ENCODE measurements at regions not wholly inside any gene's neighbourhood (a gene's known extent, or its start where the extent isn't known, plus 50 kb on each side); places are given as distances from the start of the nearest gene placed in this dataset.

DNA sequence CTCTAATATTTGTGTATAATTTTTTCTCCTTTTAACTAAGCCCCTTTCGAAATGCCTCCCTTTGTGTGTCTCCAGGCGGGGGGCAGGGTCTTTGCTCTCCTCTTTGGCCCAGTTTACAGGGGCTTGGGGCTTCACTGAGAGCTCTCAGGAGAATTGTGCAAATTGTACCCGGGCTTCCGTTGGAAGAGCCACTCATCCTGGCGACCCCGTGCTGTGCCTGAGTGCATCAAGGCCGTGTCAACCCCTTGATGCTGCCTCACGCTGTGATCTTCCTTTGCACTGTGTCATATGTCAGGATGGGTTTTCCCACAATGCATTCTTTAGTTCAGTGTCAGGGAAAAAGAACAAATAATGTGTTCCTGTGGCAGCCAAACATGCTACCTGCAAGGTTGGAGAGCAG is 118.0 kb upstream of the POU3F2 start:
- DNase-seq (ENCODE audit: extremely low read depth, low read depth): no peak
- TF ChIP-seq, protein P1, sequence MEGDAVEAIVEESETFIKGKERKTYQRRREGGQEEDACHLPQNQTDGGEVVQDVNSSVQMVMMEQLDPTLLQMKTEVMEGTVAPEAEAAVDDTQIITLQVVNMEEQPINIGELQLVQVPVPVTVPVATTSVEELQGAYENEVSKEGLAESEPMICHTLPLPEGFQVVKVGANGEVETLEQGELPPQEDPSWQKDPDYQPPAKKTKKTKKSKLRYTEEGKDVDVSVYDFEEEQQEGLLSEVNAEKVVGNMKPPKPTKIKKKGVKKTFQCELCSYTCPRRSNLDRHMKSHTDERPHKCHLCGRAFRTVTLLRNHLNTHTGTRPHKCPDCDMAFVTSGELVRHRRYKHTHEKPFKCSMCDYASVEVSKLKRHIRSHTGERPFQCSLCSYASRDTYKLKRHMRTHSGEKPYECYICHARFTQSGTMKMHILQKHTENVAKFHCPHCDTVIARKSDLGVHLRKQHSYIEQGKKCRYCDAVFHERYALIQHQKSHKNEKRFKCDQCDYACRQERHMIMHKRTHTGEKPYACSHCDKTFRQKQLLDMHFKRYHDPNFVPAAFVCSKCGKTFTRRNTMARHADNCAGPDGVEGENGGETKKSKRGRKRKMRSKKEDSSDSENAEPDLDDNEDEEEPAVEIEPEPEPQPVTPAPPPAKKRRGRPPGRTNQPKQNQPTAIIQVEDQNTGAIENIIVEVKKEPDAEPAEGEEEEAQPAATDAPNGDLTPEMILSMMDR (IDR thresholded peaks at IDR 0.05; ENCODE audit: low read depth, low read length, missing control alignments): no peak
- no peak overlapping the region for H3K4me3 ChIP-seq (replicated peaks; ENCODE audit: low read depth, low read length)

DNA sequence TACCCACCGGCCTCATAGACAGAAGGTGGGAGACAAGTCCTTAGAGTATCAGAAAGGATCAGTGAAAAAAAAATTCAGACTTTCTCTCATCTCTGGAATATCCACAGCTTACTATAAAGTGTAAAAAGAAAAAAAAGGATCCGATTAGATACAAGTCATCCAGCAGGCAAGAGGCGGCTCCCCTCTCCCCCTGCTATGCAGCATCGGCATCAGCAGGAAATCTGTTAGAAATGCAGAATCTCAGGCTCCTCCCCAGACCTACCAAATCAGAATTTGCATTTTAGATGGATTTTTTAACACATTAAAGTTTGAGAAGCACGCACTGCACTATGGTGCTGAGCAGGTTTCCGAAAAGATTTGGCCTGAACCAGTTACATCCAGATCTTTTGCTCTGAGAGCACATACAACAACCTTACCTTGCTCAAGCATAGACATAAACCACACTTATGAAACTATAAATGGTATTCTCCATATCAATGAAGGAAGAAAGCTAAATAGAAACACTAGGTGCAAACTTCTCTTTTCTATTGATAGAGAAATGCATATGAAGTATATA is 117.0 kb upstream of the POU3F2 start:
- H3K4me3 ChIP-seq (replicated peaks; ENCODE audit: low read depth, low read length): no peak overlapping the region
- no peak for DNase-seq (ENCODE audit: extremely low read depth, low read depth)
- TF ChIP-seq, protein P1 (IDR thresholded peaks at IDR 0.05; ENCODE audit: low read depth, low read length, missing control alignments): no peak

DNA sequence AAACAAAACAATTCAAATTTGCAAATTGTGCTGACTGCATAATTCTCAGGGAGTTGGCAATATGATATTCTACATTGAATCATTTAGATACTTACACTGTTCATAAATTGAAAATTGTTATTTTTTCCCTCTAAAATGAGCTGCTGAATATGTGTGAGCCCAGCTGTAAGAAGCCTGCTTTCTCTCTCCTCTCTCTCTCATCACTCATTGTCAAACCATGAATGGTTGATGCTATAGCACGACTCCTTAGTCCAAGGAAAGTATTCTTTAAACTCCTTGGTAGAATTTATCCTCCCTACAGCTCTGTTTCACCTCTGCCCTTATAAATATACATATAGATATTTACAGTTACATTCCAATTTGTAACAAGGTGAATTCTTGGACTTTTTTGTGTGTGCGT is 116.4 kb upstream of the POU3F2 start:
- H3K4me3 ChIP-seq (replicated peaks; ENCODE audit: low read depth, low read length): no peak overlapping the region
- TF ChIP-seq, protein P1 (IDR thresholded peaks at IDR 0.05; ENCODE audit: low read depth, low read length, missing control alignments): no peak

DNA sequence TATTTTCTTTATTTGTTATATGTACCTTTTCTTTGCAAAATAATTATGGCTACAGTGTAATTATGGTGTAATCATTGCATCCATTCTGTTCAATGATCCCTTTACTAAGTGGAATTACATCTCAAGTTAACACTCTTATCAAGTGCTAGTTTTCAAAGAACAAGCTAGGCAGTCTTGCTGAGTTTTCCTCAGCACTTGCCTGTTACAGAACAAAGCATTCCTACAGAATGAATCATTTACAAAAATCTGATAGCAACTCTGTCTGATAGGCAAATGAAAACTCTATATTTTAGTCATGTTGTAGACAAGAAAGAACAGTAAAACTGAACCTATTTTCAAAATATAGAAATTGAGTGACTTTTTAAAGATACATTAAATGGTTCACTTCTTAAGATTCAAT is 109.8 kb upstream of the POU3F2 start:
- no peak for DNase-seq (ENCODE audit: extremely low read depth, low read depth)
- TF ChIP-seq, protein P1 (IDR thresholded peaks at IDR 0.05; ENCODE audit: low read depth, low read length, missing control alignments): no peak
- H3K4me3 ChIP-seq (replicated peaks; ENCODE audit: low read depth, low read length): no peak overlapping the region

More for the DNA sequence above, 116.4 kb upstream of the POU3F2 start:
- DNase-seq (ENCODE audit: extremely low read depth, low read depth): no peak

DNA sequence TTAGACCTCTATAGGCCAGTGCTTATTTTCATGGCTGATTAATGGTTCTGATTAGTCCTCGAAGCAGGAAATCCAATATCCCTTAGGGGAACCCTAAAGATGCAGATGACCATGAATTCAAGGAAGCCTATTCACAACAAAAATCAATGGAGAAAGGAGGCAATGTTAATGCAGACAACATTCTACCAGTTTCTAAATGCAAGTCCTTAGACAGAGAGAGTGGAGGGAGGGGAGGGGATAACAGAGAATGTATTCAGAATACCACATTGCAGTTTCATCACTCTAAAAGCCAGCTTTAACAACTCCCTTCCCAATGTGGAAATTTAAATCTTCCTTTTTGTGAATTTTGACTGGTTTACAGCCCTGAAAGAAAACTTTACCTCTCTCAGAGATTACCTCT is 87.1 kb upstream of the POU3F2 start:
- no peak for DNase-seq (ENCODE audit: extremely low read depth, low read depth)
- TF ChIP-seq, protein P1 (IDR thresholded peaks at IDR 0.05; ENCODE audit: low read depth, low read length, missing control alignments): no peak
- no peak overlapping the region for H3K4me3 ChIP-seq (replicated peaks; ENCODE audit: low read depth, low read length)

DNA sequence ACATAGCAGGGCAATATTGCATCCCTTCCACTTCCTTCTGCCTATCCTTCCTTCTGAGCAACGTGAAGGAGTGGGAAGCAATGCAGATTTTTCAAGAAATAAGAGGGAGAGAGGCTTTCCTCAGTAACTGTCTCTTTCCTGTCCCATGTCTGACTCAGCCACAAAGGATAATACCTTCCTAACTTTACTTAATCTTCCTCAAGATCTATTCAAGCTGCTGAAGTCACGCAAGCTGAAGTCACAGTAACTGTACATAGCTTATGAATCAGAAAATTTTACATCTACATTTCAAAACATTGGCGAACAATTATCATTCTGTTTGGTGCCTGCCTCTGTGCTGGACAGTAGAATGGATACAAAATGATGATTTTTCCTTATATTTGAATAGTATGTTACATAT is 86.4 kb upstream of the POU3F2 start:
- TF ChIP-seq, protein P1 (IDR thresholded peaks at IDR 0.05; ENCODE audit: low read depth, low read length, missing control alignments): no peak
- H3K4me3 ChIP-seq (replicated peaks; ENCODE audit: low read depth, low read length): no peak overlapping the region
- no peak for DNase-seq (ENCODE audit: extremely low read depth, low read depth)

DNA sequence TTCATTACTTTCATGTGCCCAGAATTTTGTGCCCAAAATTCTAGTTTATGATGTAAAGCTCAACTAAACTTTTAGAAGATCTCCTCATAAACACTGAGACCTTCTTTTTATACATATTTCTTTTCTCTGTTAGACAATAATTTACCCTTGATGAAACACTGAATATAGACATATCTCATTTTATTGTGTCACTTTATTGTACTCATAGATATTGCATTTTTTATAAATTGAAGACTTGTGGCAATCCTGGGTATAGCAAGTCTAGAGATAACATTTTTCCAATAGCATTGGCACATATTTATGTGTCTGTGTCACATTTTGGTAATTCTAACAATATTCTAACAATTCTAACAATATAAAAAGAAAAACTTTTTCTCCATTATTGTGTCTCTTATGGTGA is 74.9 kb upstream of the POU3F2 start:
- no peak for DNase-seq (ENCODE audit: extremely low read depth, low read depth)
- TF ChIP-seq, protein P1 (IDR thresholded peaks at IDR 0.05; ENCODE audit: low read depth, low read length, missing control alignments): no peak

More for the DNA sequence above, 74.9 kb upstream of the POU3F2 start:
- no peak overlapping the region for H3K4me3 ChIP-seq (replicated peaks; ENCODE audit: low read depth, low read length)
